CD14-positive monocyte (primary cell): ENCODE measurements at regions not wholly inside any gene's neighbourhood (a gene's known extent, or its start where the extent isn't known, plus 50 kb on each side); places are given as distances from the start of the nearest gene placed in this dataset.

Source experiments
- DNase-seq, 3 donors: peaks; one replicate each; pipeline ENCODE4 v3.0.0-alpha.2; 2011 to 2022
- H2AFZ ChIP-seq: 2 replicates; pipeline ENCODE4 v1.6.0; 2012; ENCODE audit warnings: mild to moderate bottlenecking, low read depth, low read length, inconsistent platforms; ENCODE audit not compliant: insufficient read depth, poor library complexity, severe bottlenecking
- H3K27ac ChIP-seq, 2 donors: 1 replicate in 1 of 2; 2 replicates in 1 of 2; pipeline ENCODE4 v1.5.1; 2012 to 2013; ENCODE audit warnings: low read length in 2 of 2, control low read depth in 1 of 2, inconsistent platforms in 1 of 2, low read depth in 1 of 2, mild to moderate bottlenecking in 1 of 2
- H3K27me3 ChIP-seq, 2 donors: one replicate each; pipeline versions ENCODE4 v1.6.0 to v1.6.1; 2011 to 2013; ENCODE audit warnings: low read length in 2 of 2; ENCODE audit not compliant: control insufficient read depth in 2 of 2, insufficient read depth in 2 of 2
- H3K36me3 ChIP-seq, 2 donors: replicated peaks in 1 of 2; 1 replicate in 1 of 2; 2 replicates in 1 of 2; pipeline versions ENCODE4 v1.5.1 to v1.6.1; 2012 to 2013; ENCODE audit warnings: low read length in 2 of 2, control low read depth in 1 of 2, inconsistent platforms in 1 of 2, mild to moderate bottlenecking in 1 of 2; ENCODE audit not compliant: insufficient read depth in 2 of 2, control insufficient read depth in 1 of 2
- H3K4me1 ChIP-seq, 2 donors: 1 replicate in 1 of 2; 2 replicates in 1 of 2; pipeline versions ENCODE4 v1.5.1 to v1.6.1; 2012 to 2013; ENCODE audit warnings: low read length in 2 of 2, control low read depth in 1 of 2, inconsistent platforms in 1 of 2, mild to moderate bottlenecking in 1 of 2, moderate library complexity in 1 of 2; ENCODE audit not compliant: insufficient read depth in 2 of 2, control insufficient read depth in 1 of 2
- H3K4me2 ChIP-seq: replicated peaks from 2 replicates; pipeline ENCODE3; 2012; ENCODE audit warnings: low read length, moderate library complexity, mild to moderate bottlenecking; ENCODE audit not compliant: poor library complexity, severe bottlenecking; ENCODE audit errors: extremely low read depth
- H3K4me3 ChIP-seq, 3 experiments: fragments of 200-600 bp in 1 of 3; sonication (generic) in 1 of 3; replicated peaks in 1 of 3; 1 replicate in 2 of 3; 2 replicates in 1 of 3; pipeline ENCODE4 v1.5.1; 2011 to 2013; ENCODE audit warnings: low read length in 3 of 3, mild to moderate bottlenecking in 3 of 3, control low read depth in 2 of 3, low read depth in 2 of 3, inconsistent platforms in 1 of 3, moderate library complexity in 1 of 3
- H3K79me2 ChIP-seq: 2 replicates; pipeline ENCODE4 v1.6.0; 2012; ENCODE audit warnings: mild to moderate bottlenecking, control low read depth, inconsistent platforms, low read length, moderate library complexity; ENCODE audit not compliant: insufficient read depth
- H3K9ac ChIP-seq: 2 replicates; pipeline ENCODE4 v1.6.0; 2017; ENCODE audit warnings: low read length, mild to moderate bottlenecking; ENCODE audit not compliant: insufficient read depth, poor library complexity, severe bottlenecking
- H3K9me3 ChIP-seq, 2 donors: replicated peaks in 1 of 2; 1 replicate in 1 of 2; 2 replicates in 1 of 2; pipeline versions ENCODE4 v1.5.1 to v1.6.1; 2012 to 2013; ENCODE audit warnings: low read length in 2 of 2, control low read depth in 1 of 2; ENCODE audit not compliant: control insufficient read depth in 1 of 2, insufficient read depth in 1 of 2
- H4K20me1 ChIP-seq: 2 replicates; pipeline ENCODE4 v1.6.0; 2012; ENCODE audit warnings: mild to moderate bottlenecking, low read length, control low read depth, moderate library complexity; ENCODE audit not compliant: insufficient read depth
- H3K27ac Mint-ChIP-seq, 7 donors: one replicate each; pipeline ENCODE4 v1.8.0; 2020; ENCODE audit warnings: mild to moderate bottlenecking in 7 of 7, mixed read lengths in 7 of 7, moderate library complexity in 6 of 7, inconsistent platforms in 2 of 7
- H3K27me3 Mint-ChIP-seq, 3 donors: one replicate each; pipeline ENCODE4 v1.8.0; 2021 to 2022; ENCODE audit warnings: low read depth in 3 of 3, mild to moderate bottlenecking in 3 of 3, mixed read lengths in 3 of 3, moderate library complexity in 3 of 3, inconsistent platforms in 1 of 3
- H3K36me3 Mint-ChIP-seq, 2 donors: one replicate each; pipeline ENCODE4 v1.8.0; 2020; ENCODE audit warnings: mixed read lengths in 2 of 2, inconsistent platforms in 1 of 2, mild to moderate bottlenecking in 1 of 2
- H3K4me1 Mint-ChIP-seq: one replicate; pipeline ENCODE4 v1.8.0; 2020; ENCODE audit warnings: mild to moderate bottlenecking, mixed read lengths
- H3K4me3 Mint-ChIP-seq, 2 donors: one replicate each; pipeline ENCODE4 v1.8.0; 2020; ENCODE audit warnings: mild to moderate bottlenecking in 2 of 2, mixed read lengths in 2 of 2, moderate library complexity in 1 of 2
- H3K9me3 Mint-ChIP-seq, 7 donors: one replicate each; pipeline ENCODE4 v1.8.0; 2020 to 2022; ENCODE audit warnings: mixed read lengths in 7 of 7, mild to moderate bottlenecking in 6 of 7, moderate library complexity in 6 of 7, inconsistent platforms in 2 of 7
- WGBS: methylation state at CpG from one replicate; pipeline ENCODE4 v1.1.5; 2013; ENCODE audit warnings: missing lambda C conversion rate; ENCODE audit not compliant: insufficient coverage; 5-methylcytosine and 5-hydroxymethylcytosine counted together
- intact Hi-C, 2 donors: fragments of 100-400 bp; cut with micrococcal nuclease; formaldehyde crosslinking; loops; one replicate each; pipeline versions ENCODE4 v1.15.0 to v1.15.1; 2023
- TF ChIP-seq, protein P1 (sequence below): fragments of 200-600 bp; IDR thresholded peaks from one replicate; pipeline ENCODE4 v1.8.0; 2022; ENCODE audit warnings: antibody characterized with exemption, mild to moderate bottlenecking

DNA sequence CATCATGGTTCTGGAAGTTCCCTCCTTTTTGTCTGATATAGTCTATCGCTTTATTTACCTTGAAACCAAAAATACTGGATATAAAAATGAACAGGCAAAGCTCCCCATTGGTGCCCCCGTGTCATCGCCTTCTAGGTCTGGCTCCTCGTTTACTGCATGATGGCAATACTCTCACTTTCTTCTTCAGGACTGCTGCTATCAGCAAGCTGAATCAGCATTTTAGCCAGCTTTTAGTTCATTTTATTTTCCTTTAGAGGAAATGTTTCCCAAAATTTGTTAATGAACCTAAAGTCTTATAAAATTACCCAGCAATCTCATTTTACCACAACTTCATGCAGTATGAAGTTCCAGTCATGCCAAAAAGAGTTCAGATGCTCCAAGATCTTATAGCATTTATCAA, 80.5 kb downstream of the ZIC3 start:
- Histone ChIP-seq H3K27me3 (no peaks in the 10 kb centered on the region), H3K79me2 (no peaks in the 10 kb centered on the region), H3K36me3 (no peaks in the 10 kb centered on the region), H3K27ac (no peak overlapping the region), H3K9ac (no peak overlapping the region), H4K20me1 (no peaks in the 10 kb centered on the region), H2AFZ (no peak overlapping the region), H3K9me3 (no peaks in the 10 kb centered on the region), H3K4me2 (no peak overlapping the region), H3K4me1 (no peaks in the 10 kb centered on the region), H3K4me3 (no peak overlapping the region)
- DNase-seq, result no peak
- TF ChIP-seq, protein P1, sequence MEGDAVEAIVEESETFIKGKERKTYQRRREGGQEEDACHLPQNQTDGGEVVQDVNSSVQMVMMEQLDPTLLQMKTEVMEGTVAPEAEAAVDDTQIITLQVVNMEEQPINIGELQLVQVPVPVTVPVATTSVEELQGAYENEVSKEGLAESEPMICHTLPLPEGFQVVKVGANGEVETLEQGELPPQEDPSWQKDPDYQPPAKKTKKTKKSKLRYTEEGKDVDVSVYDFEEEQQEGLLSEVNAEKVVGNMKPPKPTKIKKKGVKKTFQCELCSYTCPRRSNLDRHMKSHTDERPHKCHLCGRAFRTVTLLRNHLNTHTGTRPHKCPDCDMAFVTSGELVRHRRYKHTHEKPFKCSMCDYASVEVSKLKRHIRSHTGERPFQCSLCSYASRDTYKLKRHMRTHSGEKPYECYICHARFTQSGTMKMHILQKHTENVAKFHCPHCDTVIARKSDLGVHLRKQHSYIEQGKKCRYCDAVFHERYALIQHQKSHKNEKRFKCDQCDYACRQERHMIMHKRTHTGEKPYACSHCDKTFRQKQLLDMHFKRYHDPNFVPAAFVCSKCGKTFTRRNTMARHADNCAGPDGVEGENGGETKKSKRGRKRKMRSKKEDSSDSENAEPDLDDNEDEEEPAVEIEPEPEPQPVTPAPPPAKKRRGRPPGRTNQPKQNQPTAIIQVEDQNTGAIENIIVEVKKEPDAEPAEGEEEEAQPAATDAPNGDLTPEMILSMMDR, result no peak
- intact Hi-C loops, result no loop called here
- Mint-ChIP-seq H3K27me3 (no peaks in the 10 kb centered on the region), H3K4me3 (no peak overlapping the region), H3K27ac (no peak overlapping the region), H3K9me3 (no peaks in the 10 kb centered on the region), H3K4me1 (no peaks in the 10 kb centered on the region), H3K36me3 (no peaks in the 10 kb centered on the region)
- 71% methylated on average over 3 of the region's 4 CpGs for WGBS

DNA sequence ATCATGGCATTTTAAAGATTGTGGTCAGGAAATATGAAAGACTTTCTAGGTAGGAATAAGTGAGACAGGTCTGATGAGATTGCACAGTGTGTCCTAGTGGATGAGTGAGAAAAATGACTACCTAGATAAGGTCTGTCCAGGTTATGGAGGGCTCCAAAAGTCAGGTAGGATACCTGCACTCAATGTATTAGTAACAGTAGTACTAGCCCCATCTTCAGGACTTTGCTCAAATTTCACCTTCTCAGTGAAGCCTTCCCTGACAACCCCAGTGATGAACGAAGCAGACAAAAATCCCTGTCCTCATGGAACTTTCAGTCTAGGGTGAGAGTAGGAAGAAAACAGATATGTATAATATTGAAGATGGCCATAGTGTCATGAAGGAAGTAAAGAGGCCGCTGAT, 85.7 kb downstream of the ZIC3 start:
- Mint-ChIP-seq H3K9me3 (peaks cover 0 to 2% (median 0%) of the 10 kb centered on the region in 7 donors), H3K27ac (no peak overlapping the region), H3K4me3 (no peak overlapping the region), H3K4me1 (no peaks in the 10 kb centered on the region), H3K27me3 (no peaks in the 10 kb centered on the region), H3K36me3 (no peaks in the 10 kb centered on the region)
- Histone ChIP-seq H3K36me3 (no peaks in the 10 kb centered on the region), H2AFZ (no peak overlapping the region), H3K79me2 (no peaks in the 10 kb centered on the region), H3K27me3 (no peaks in the 10 kb centered on the region), H3K4me3 (no peak overlapping the region), H3K4me2 (no peak overlapping the region), H3K4me1 (no peaks in the 10 kb centered on the region), H3K27ac (no peak overlapping the region), H3K9me3 (no peaks in the 10 kb centered on the region), H4K20me1 (no peaks in the 10 kb centered on the region), H3K9ac (no peak overlapping the region)
- no peak for DNase-seq
- TF ChIP-seq, protein P1, result no peak
- WGBS, result 80% methylated on average over 1 of the region's 2 CpGs
- intact Hi-C loops, result no loop called here
